Right cardiac atrium (tissue), 5 donors: ENCODE measurements at regions not wholly inside any gene's neighbourhood (a gene's known extent, or its start where the extent isn't known, plus 50 kb on each side); places are given as distances from the start of the nearest gene placed in this dataset.

Experiments
- ATAC-seq, 2 donors: fragments of 200-7000 bp; cut with Tn5 transposase; one replicate each; pipeline versions ENCODE4 v1.8.0 to v1.9.1; 2020; ENCODE audit warnings: moderate library complexity in 2 of 2, mild to moderate bottlenecking in 1 of 2
- DNase-seq, 3 donors: peaks; one replicate each; pipeline ENCODE4 v3.0.0-alpha.2; 2020
- H3K27ac ChIP-seq: one replicate; pipeline ENCODE4 v1.5.1; 2013; ENCODE audit warnings: mild to moderate bottlenecking, low read length, control low read depth, moderate library complexity
- H3K27me3 ChIP-seq: one replicate; pipeline ENCODE4 v1.6.1; 2013; ENCODE audit not compliant: control insufficient read depth, insufficient read depth
- H3K4me1 ChIP-seq: one replicate; pipeline ENCODE4 v1.6.1; 2013; ENCODE audit warnings: low read length; ENCODE audit not compliant: control insufficient read depth, insufficient read depth
- H3K4me3 ChIP-seq: one replicate; pipeline ENCODE4 v1.5.1; 2013; ENCODE audit warnings: low read length, control low read depth
- H3K9me3 ChIP-seq: one replicate; pipeline ENCODE4 v1.6.1; 2013; ENCODE audit warnings: low read length; ENCODE audit not compliant: control insufficient read depth
- WGBS: extraction: QIAGEN DNeasy Blood & Tissue Kit; methylation state at CpG from one replicate; pipeline ENCODE4 v1.1.7; 2013; 5-methylcytosine and 5-hydroxymethylcytosine counted together
- intact Hi-C, 4 donors: fragments of 100-400 bp; cut with DNase I; formaldehyde crosslinking; loops; one replicate each; pipeline versions ENCODE4 v1.11.0 to v1.14.0; 2022 to 2023
- donor health status: healthy with polysubstance abuse.
- donor health status: DM: no; HTN: yes; CAD: no.
- donor health status: DM: no; HTN: no; CAD: no.
- donor health status: DM: no; HTN: yes; CAD: no; lungs with severe emphysema.
- donor health status: DM: yes; HTN: yes; CAD: no.

DNA sequence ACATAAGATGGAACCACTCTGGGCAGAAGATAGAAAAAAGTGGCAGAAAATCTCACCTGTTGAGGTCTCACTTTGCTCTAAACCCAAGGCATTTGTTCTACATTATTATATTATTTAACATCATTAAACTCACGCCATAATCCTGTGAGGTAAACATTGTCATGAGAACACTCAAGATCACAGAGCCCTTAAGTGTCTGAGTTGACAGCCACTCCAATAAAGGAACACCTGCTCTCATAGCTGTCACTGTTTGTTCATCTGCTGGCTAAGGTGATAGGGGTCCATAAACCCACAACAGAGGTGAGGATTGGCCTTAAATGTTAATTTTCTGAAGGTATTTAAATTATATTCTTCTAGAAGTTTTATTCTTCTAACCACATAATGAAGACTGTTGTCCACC, 439.7 kb downstream of the RIT2 start:
- no peak for ATAC-seq
- H3K27ac ChIP-seq = no peak overlapping the region
- H3K27me3 ChIP-seq = no peaks in the 10 kb centered on the region
- 85% methylated on average over 1 of the region's 1 CpG for WGBS
- intact Hi-C loops = no loop called here
- H3K9me3 ChIP-seq = no peaks in the 10 kb centered on the region
- H3K4me1 ChIP-seq = no peaks in the 10 kb centered on the region
- no peak for DNase-seq
- no peak overlapping the region for H3K4me3 ChIP-seq

GRCh38 chr18:42683094-42683493, 432.4 kb downstream of the RIT2 start:
- no peaks in the 10 kb centered on the region for H3K4me1 ChIP-seq
- WGBS = 73% methylated on average over 2 of the region's 2 CpGs
- no peaks in the 10 kb centered on the region for H3K27me3 ChIP-seq
- no peak for ATAC-seq
- no peak overlapping the region for H3K27ac ChIP-seq
- intact Hi-C loops = no loop called here
- H3K9me3 ChIP-seq = no peaks in the 10 kb centered on the region
- no peak overlapping the region for H3K4me3 ChIP-seq
- no peak for DNase-seq

DNA sequence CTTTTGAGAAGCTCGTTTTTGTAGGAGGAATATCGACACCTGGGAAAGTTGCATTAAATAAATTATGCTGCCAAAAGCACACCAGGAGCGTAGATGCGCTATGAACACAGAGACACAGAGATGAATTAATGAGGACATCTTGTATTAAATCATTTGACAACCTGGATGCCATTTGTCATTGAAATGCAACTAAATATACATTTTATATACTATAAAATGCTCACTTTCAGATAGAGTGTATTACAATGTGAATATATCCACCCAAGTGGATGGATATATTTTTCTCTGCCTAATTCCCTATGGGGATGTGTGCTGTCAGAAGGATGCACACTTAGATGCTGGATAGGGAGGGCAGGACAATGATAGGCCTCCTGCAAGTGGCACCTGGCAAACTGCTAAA, 426.2 kb downstream of the RIT2 start:
- no peaks in the 10 kb centered on the region for H3K4me1 ChIP-seq
- intact Hi-C loops = no loop called here
- DNase-seq (no peak), ATAC-seq (no peak)
- no peaks in the 10 kb centered on the region for H3K27me3 ChIP-seq
- 87% methylated on average over 4 of the region's 4 CpGs for WGBS
- H3K9me3 ChIP-seq = no peaks in the 10 kb centered on the region
- H3K4me3 ChIP-seq = no peak overlapping the region
- H3K27ac ChIP-seq = no peak overlapping the region
